ENCODE measurements at regions not wholly inside any gene's neighbourhood (a gene's known extent, or its start where the extent isn't known, plus 50 kb on each side); places are given as distances from the start of the nearest gene placed in this dataset.
"Not testable (repeated sequence)": the region's sequence is repeated elsewhere in the genome, so short reads cannot be mapped to it uniquely, and the experiment has no call there.

DNA sequence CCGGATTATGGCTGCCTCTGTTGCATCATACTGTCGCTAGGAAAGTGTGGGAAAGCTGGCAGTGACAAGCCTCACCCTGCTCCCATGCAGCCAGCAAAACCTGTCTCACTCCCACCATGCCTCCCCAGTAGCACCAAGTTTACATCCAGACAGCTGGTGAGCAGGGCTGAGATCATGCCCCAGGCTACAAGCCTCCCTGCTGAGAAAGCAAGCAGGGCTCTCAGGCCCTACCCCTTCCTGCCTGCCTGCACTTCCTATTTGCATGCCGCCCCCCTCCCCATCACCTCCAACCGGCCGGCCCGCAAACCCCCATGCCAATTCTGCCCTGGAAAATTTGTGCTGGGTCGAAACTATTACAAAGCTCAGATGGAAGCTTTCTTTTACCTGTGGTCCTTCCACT is 408.2 kb upstream of the FKBP1C start:
- peaks cover 11% of the 10 kb centered on the region for H3K4me1 Mint-ChIP-seq (ENCODE audit: low read depth, unreplicated experiment)
- no peaks in the 10 kb centered on the region for H4K20me1 ChIP-seq (ENCODE audit: insufficient read depth, low read length)
- H3K36me3 Mint-ChIP-seq (ENCODE audit: low read depth, unreplicated experiment) = no peaks in the 10 kb centered on the region
- H3K4me3 Mint-ChIP-seq (ENCODE audit: unreplicated experiment) = no peak overlapping the region
- FAIRE-seq = no peak
- H3K27ac ChIP-seq (ENCODE audit: low read depth, low read length) = no peak overlapping the region
- H3K27me3 ChIP-seq (ENCODE audit: insufficient read depth, low read length) = no peaks in the 10 kb centered on the region
- no peaks in the 10 kb centered on the region for H3K36me3 ChIP-seq (ENCODE audit: insufficient read depth, low read length)
- no peaks in the 10 kb centered on the region for H3K27me3 Mint-ChIP-seq (ENCODE audit: low read depth, unreplicated experiment)
- TF ChIP-seq, protein P1, sequence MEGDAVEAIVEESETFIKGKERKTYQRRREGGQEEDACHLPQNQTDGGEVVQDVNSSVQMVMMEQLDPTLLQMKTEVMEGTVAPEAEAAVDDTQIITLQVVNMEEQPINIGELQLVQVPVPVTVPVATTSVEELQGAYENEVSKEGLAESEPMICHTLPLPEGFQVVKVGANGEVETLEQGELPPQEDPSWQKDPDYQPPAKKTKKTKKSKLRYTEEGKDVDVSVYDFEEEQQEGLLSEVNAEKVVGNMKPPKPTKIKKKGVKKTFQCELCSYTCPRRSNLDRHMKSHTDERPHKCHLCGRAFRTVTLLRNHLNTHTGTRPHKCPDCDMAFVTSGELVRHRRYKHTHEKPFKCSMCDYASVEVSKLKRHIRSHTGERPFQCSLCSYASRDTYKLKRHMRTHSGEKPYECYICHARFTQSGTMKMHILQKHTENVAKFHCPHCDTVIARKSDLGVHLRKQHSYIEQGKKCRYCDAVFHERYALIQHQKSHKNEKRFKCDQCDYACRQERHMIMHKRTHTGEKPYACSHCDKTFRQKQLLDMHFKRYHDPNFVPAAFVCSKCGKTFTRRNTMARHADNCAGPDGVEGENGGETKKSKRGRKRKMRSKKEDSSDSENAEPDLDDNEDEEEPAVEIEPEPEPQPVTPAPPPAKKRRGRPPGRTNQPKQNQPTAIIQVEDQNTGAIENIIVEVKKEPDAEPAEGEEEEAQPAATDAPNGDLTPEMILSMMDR (IDR thresholded peaks at IDR 0.05; ENCODE audit: insufficient read depth, low read depth, low read length) = no peak
- no peak for TF ChIP-seq EZH2 (IDR thresholded peaks at IDR 0.05; ENCODE audit: insufficient read depth, low read length)
- no peak overlapping the region for H3K9ac ChIP-seq (ENCODE audit: low read length)
- H3K9me3 ChIP-seq (ENCODE audit: insufficient read depth, low read depth, low read length) = peaks cover 5% of the 10 kb centered on the region
- no peak overlapping the region for H2AFZ ChIP-seq (ENCODE audit: low read depth, low read length)
- no peak overlapping the region for H3K4me3 ChIP-seq (ENCODE audit: insufficient read depth, low read depth, low read length)
- no peak overlapping the region for H3K27ac Mint-ChIP-seq (ENCODE audit: unreplicated experiment)
- DNase-seq (ENCODE audit: low read depth) = no peak
- no peaks in the 10 kb centered on the region for H3K9me3 Mint-ChIP-seq (ENCODE audit: unreplicated experiment)
- no peaks in the 10 kb centered on the region for H3K4me1 ChIP-seq (ENCODE audit: insufficient read depth, low read length)
- no peaks in the 10 kb centered on the region for H3K79me2 ChIP-seq (ENCODE audit: insufficient read depth, low read length)
- H3K4me2 ChIP-seq (ENCODE audit: low read length) = no peak overlapping the region

DNA sequence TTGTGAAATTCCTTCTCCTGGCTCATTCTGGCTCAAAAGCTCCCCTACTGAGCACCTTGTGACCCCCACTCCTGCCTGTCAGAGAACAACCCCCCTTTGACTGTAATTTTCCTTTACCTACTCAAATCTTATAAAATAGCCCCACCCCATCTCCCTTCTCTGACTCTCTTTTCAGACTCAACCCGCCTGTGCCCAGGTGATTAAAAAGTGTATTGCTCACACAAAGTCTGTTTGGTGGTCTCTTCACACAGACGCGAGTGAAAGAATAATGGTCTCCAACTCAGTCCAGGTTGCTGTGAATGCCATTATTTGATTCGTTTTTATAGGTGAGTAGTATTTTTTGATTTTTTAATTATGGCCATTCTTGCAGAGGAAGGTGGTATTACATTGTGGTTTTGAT is 414.1 kb upstream of the FKBP1C start:
- H3K79me2 ChIP-seq (ENCODE audit: insufficient read depth, low read length) = no peaks in the 10 kb centered on the region
- FAIRE-seq = no peak
- H3K36me3 ChIP-seq (ENCODE audit: insufficient read depth, low read length) = no peaks in the 10 kb centered on the region
- TF ChIP-seq, protein P1 (IDR thresholded peaks at IDR 0.05; ENCODE audit: insufficient read depth, low read depth, low read length) = no peak
- no peak for TF ChIP-seq EZH2 (IDR thresholded peaks at IDR 0.05; ENCODE audit: insufficient read depth, low read length)
- no peak overlapping the region for H3K27ac Mint-ChIP-seq (ENCODE audit: unreplicated experiment)
- no peaks in the 10 kb centered on the region for H3K4me1 ChIP-seq (ENCODE audit: insufficient read depth, low read length)
- H3K4me3 ChIP-seq (ENCODE audit: insufficient read depth, low read depth, low read length) = no peak overlapping the region
- H3K9me3 ChIP-seq (ENCODE audit: insufficient read depth, low read depth, low read length) = no peaks in the 10 kb centered on the region
- H3K4me1 Mint-ChIP-seq (ENCODE audit: low read depth, unreplicated experiment) = no peaks in the 10 kb centered on the region
- no peak for DNase-seq (ENCODE audit: low read depth)
- H3K4me3 Mint-ChIP-seq (ENCODE audit: unreplicated experiment) = no peak overlapping the region
- H3K27me3 ChIP-seq (ENCODE audit: insufficient read depth, low read length) = no peaks in the 10 kb centered on the region
- H2AFZ ChIP-seq (ENCODE audit: low read depth, low read length) = no peak overlapping the region
- no peak overlapping the region for H3K4me2 ChIP-seq (ENCODE audit: low read length)
- H3K27me3 Mint-ChIP-seq (ENCODE audit: low read depth, unreplicated experiment) = no peaks in the 10 kb centered on the region
- H3K9me3 Mint-ChIP-seq (ENCODE audit: unreplicated experiment) = peaks cover 8% of the 10 kb centered on the region
- H3K27ac ChIP-seq (ENCODE audit: low read depth, low read length) = no peak overlapping the region
- H3K36me3 Mint-ChIP-seq (ENCODE audit: low read depth, unreplicated experiment) = no peaks in the 10 kb centered on the region
- no peaks in the 10 kb centered on the region for H4K20me1 ChIP-seq (ENCODE audit: insufficient read depth, low read length)
- no peak overlapping the region for H3K9ac ChIP-seq (ENCODE audit: low read length)

DNA sequence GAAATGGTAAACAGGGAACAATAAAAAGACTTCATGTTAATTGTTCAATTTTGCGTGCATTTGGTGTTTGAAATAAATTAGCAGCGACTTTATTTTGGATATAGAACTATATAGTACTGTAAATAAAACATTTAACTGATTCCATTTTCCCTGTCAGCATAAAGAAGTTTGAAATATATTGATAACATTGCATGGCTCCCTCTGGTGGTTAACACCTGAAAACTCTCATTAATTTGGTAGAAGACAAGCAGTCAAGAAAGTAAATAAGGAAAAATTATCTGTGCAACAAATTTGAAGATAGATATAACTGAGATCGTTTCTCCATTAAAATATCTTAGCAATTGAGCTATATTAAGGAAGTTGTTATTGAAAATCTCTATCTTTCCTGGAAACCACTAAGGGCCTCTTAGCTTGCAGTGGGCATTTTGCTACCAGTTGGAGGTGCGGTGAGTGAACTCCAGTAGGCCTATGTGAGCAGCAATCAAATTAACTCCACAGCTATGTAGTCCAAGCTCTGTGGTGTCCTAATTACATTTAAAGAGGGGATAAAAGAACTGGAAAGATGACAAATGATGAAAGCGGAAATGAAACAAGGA is 435.7 kb upstream of the FKBP1C start:
- Histone ChIP-seq H4K20me1 (ENCODE audit: insufficient read depth, low read length) (no peaks in the 10 kb centered on the region), H3K27me3 (ENCODE audit: insufficient read depth, low read length) (no peaks in the 10 kb centered on the region), H3K4me2 (ENCODE audit: low read length) (no peak overlapping the region), H3K4me3 (ENCODE audit: insufficient read depth, low read depth, low read length) (no peak overlapping the region), H3K27ac (ENCODE audit: low read depth, low read length) (no peak overlapping the region), H3K9ac (ENCODE audit: low read length) (no peak overlapping the region), H3K4me1 (ENCODE audit: insufficient read depth, low read length) (no peaks in the 10 kb centered on the region), H3K79me2 (ENCODE audit: insufficient read depth, low read length) (no peaks in the 10 kb centered on the region), H2AFZ (ENCODE audit: low read depth, low read length) (no peak overlapping the region), H3K36me3 (ENCODE audit: insufficient read depth, low read length) (no peaks in the 10 kb centered on the region), H3K9me3 (ENCODE audit: insufficient read depth, low read depth, low read length) (peaks cover 3% of the 10 kb centered on the region)
- FAIRE-seq (no peak), DNase-seq (ENCODE audit: low read depth) (no peak)
- TF ChIP-seq EZH2 (IDR thresholded peaks at IDR 0.05; ENCODE audit: insufficient read depth, low read length) = no peak
- TF ChIP-seq, protein P1 (IDR thresholded peaks at IDR 0.05; ENCODE audit: insufficient read depth, low read depth, low read length) = peak; percentile 20
- Mint-ChIP-seq H3K9me3 (ENCODE audit: unreplicated experiment) (no peaks in the 10 kb centered on the region), H3K36me3 (ENCODE audit: low read depth, unreplicated experiment) (no peaks in the 10 kb centered on the region), H3K4me3 (ENCODE audit: unreplicated experiment) (no peak overlapping the region), H3K27ac (ENCODE audit: unreplicated experiment) (no peak overlapping the region), H3K4me1 (ENCODE audit: low read depth, unreplicated experiment) (no peaks in the 10 kb centered on the region), H3K27me3 (ENCODE audit: low read depth, unreplicated experiment) (no peaks in the 10 kb centered on the region)

GRCh38 chr6:62766174-62766573 is 445.1 kb upstream of the FKBP1C start:
- not testable (repeated sequence) for H3K27ac Mint-ChIP-seq (ENCODE audit: unreplicated experiment); H3K36me3 Mint-ChIP-seq (ENCODE audit: low read depth, unreplicated experiment); H3K4me3 ChIP-seq (ENCODE audit: insufficient read depth, low read depth, low read length); H3K27ac ChIP-seq (ENCODE audit: low read depth, low read length); H3K9me3 ChIP-seq (ENCODE audit: insufficient read depth, low read depth, low read length); H3K9ac ChIP-seq (ENCODE audit: low read length); H2AFZ ChIP-seq (ENCODE audit: low read depth, low read length); H3K4me3 Mint-ChIP-seq (ENCODE audit: unreplicated experiment); H3K4me1 Mint-ChIP-seq (ENCODE audit: low read depth, unreplicated experiment); H3K4me1 ChIP-seq (ENCODE audit: insufficient read depth, low read length); H3K9me3 Mint-ChIP-seq (ENCODE audit: unreplicated experiment); H4K20me1 ChIP-seq (ENCODE audit: insufficient read depth, low read length); H3K36me3 ChIP-seq (ENCODE audit: insufficient read depth, low read length); H3K79me2 ChIP-seq (ENCODE audit: insufficient read depth, low read length); H3K27me3 ChIP-seq (ENCODE audit: insufficient read depth, low read length); FAIRE-seq; H3K27me3 Mint-ChIP-seq (ENCODE audit: low read depth, unreplicated experiment); H3K4me2 ChIP-seq (ENCODE audit: low read length); DNase-seq (ENCODE audit: low read depth)

Measured in astrocyte (in vitro differentiated cells and primary cell).